Fibroblast of mammary gland (primary cell): ENCODE measurements at regions not wholly inside any gene's neighbourhood (a gene's known extent, or its start where the extent isn't known, plus 50 kb on each side); places are given as distances from the start of the nearest gene placed in this dataset.

ENCODE experiments used
- DNase-seq: peaks from one replicate; pipeline ENCODE4 v3.0.0-alpha.2; 2010; ENCODE audit warnings: low read depth
- H3K4me3 ChIP-seq: 2 replicates; pipeline ENCODE4 v1.5.1; 2011; ENCODE audit warnings: low read depth, mild to moderate bottlenecking, low read length, moderate library complexity; ENCODE audit not compliant: control insufficient read depth
- TF ChIP-seq, protein P1 (sequence below): conservative IDR thresholded peaks from 2 replicates; pipeline ENCODE4 v1.5.1; 2011; ENCODE audit warnings: low read depth, low read length, inconsistent platforms; ENCODE audit not compliant: control insufficient read depth, insufficient read depth

DNA sequence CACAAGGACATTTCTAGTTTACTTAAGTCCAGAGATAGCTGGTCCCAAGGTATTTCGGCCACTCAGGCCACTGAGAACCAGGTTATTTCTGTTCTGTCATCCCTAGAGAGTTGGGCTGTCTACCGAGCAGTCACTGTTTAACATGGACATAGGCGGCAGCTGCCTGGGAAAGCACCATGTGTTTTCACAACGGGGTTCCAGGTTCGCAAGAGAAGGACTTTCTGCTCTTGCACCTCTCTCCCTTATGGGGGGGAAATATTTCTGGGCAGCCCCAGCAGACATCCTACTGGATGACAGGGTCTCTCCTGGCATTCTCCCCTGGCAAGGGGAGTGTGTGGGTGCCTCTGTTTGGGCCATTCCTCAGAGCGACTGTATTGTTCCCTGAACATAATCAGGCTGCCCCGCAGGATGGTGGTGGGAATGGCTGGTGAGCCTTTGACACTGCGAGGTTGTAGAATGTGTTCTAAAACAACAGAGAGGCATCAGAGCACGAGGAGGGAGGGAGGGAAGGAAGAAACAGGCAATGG is 64.4 kb upstream of the DUSP22 start:
- DNase-seq: no peak
- TF ChIP-seq, protein P1, sequence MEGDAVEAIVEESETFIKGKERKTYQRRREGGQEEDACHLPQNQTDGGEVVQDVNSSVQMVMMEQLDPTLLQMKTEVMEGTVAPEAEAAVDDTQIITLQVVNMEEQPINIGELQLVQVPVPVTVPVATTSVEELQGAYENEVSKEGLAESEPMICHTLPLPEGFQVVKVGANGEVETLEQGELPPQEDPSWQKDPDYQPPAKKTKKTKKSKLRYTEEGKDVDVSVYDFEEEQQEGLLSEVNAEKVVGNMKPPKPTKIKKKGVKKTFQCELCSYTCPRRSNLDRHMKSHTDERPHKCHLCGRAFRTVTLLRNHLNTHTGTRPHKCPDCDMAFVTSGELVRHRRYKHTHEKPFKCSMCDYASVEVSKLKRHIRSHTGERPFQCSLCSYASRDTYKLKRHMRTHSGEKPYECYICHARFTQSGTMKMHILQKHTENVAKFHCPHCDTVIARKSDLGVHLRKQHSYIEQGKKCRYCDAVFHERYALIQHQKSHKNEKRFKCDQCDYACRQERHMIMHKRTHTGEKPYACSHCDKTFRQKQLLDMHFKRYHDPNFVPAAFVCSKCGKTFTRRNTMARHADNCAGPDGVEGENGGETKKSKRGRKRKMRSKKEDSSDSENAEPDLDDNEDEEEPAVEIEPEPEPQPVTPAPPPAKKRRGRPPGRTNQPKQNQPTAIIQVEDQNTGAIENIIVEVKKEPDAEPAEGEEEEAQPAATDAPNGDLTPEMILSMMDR: no peak

DNA sequence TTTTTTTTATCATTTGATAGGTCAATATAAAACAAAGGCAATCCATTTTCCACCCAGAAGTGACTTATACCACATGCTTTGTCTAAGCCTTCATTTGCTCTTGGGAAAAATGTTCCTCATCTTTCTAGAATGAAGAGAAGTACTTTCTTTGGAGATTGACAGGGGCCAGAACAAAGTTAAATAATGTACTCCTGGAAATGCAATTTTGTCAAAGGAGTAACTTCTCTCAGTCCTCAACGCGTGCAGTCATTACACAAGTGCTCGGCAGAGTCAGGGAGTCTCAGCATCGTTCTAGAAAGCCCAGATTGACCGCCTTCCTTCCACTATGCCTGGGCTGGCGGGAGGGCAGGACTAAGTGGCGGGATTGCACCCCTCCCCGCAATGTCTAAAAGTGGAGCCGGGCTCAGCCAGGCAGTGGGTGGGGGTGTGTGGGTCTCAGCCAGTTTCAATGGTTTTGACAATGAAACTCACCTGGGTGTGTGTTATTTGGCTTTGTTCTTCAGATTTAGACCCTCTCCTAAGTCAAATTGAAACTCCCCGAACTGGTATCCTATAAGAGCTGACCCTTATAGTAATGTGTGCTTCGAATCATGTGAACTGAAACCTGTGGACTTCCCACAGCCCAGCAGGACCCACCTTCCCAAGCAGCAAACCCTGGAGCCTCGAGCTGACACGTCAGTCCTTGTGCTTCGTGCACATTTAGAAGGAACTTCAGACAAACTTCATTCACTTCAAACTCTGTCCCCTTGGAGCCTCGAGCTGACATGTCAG is 63.2 kb upstream of the DUSP22 start:
- H3K4me3 ChIP-seq: no peak overlapping the region
- no peak for DNase-seq
- TF ChIP-seq, protein P1: no peak

More for the DNA sequence above, 64.4 kb upstream of the DUSP22 start:
- no peak overlapping the region for H3K4me3 ChIP-seq

GRCh38 chr6:231779-232178 is 60.5 kb upstream of the DUSP22 start:
- no peak for DNase-seq
- no peak overlapping the region for H3K4me3 ChIP-seq
- TF ChIP-seq, protein P1: no peak

GRCh38 chr6:232982-233640 is 59.2 kb upstream of the DUSP22 start:
- no peak overlapping the region for H3K4me3 ChIP-seq
- no peak for DNase-seq

DNA sequence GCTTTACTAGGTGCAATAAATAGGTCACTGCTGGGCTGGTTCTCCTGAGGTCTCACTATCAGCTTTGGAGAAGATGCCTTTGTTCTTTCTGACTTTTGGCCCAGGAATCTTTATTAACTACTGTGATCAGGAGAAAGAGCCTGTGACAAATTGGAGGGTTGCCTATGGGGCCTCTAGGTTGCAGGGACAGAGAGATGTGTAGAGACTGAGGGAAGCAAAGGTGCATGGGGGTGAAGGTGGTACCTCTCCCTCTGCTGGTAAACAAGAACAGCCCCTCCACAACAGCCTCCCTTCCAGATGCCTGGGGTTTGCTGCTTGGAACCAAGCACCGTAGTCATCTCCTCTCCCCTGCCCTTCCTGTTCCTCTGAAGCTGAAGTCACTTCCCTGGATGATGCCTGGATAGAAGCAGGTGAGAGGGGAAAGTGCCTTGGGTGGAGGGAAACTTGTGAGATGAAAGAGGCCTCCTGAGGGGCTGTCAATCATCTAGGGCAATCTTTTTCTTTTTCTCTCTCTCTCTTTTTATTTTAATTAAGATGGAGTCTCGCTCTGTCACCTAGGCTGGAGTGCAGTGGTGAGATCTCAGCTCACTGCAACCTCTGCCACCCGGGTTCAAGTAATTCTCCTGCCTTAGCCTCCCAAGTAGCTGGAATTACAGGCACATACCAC is 57.4 kb upstream of the DUSP22 start:
- TF ChIP-seq, protein P1: no peak
- DNase-seq: no peak
- no peak overlapping the region for H3K4me3 ChIP-seq

More at GRCh38 chr6:232982-233640, 59.2 kb upstream of the DUSP22 start:
- TF ChIP-seq, protein P1: no peak

DNA sequence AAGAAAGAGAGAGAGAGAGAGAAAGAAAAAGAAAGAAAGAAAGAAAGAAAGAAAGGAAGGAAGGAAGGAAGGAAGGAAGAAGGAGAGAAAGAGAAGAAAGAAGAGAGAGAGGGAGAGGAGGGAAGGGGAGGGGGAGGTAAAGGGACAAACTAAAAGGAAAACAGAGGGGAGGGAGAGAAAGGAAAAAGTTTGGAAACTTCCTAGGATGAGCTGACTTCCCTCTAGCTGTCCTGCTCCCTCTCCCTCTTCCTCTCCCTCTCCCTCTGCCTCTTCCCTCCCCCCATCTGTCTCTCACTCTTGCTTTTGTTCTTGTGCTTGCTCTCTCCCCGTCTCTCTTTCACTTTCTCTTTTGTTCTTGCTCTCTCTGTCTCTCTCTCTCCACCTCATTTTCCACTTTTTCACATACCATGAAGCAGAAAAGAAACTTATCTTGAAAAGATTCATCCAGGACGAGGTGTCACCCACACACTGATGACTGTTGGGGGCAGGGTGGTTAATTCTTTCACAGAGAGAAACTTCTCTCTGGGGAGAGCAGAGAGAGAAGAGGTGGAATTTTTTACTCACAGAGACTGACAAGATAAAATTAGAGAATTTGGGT is 56.4 kb upstream of the DUSP22 start:
- DNase-seq: peak; percentile 50
- TF ChIP-seq, protein P1: no peak
- H3K4me3 ChIP-seq: peak overlapping the region; percentile 30
